ENCODE measurements at regions not wholly inside any gene's neighbourhood (a gene's known extent, or its start where the extent isn't known, plus 50 kb on each side); places are given as distances from the start of the nearest gene placed in this dataset.

GRCh38 chr1:38126970-38127369 is 80.4 kb upstream of the POU3F1 start:
- DNase-seq = no peak

- DNase-seq = no peak
Measured at GRCh38 chr1:38125837-38126520, 79.4 kb upstream of the POU3F1 start.

DNA sequence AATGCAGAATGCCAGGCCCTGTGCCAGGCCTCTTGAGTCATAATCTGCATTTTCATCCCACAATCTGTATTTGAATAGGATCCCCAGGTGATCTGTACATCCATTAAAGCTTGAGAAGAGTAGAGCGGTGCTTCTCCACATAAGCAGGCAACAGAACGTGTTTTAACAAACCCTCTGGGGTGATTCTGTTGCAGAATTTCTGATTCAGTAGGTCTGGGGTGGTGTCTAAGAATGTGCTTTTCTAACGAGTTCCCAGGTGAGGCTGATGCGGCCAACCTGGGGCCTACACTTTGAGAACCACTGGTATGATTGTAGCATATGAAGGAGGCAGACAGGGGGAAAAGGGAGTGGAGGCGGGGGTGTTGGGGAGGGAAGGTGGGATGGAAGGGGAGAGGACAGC is 78.4 kb upstream of the POU3F1 start:
- DNase-seq = no peak

- no peak for DNase-seq
Measured at GRCh38 chr1:38123356-38124135, 77.0 kb upstream of the POU3F1 start.

DNA sequence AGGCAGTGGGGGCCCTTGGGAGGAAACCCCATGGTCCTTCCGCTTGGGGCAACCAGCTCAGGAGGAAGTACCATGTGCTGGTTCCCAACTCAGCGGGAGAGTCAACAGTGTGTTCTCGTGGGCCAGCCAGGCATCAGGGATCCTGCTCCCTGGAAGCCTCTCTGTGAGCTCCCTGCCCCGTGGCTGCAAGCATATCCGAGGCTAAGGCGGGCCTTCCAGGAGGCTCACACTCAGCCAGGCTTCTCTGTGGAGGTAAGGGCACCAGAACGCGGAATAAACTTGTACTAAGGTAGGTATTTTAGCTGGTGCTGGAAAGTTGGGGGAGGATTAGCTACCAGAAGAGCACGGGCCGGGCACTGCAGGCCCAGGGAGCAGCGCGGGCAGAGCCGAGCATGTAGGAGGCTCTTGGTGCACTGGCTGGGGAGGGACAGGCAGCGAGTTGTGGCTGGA is 74.7 kb upstream of the POU3F1 start:
- DNase-seq = no peak

DNA sequence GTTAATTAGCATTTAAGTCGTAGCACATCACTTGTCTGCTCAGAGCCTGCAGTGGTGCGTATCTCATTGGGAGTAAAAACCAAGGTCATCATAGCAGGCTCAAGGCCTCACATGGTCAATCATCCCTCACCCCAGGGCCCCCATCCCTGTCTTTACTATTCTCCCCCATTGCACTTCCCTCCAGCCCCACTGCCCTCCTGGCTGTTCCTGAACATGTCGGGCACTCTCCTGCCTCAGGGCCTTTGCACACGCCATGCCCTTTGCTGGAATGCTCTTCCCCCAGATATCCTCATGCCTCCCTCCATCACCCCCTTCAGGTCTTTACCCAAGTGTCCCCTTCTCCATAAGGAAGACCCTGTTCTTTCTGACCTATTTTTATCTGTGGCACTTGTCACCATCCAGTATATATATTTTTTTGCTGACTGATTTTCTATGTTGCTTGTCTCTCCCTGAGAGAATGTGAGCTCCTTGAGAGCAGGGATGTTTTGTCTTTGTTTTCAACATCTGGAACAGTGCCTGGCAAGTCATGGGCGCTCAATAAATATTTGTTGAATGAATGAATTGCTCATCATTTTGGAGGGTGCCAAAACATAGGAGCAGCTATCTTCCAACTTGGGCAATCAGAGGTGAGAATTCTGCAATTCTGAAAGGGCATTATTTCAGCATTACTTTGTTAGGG is 74.1 kb upstream of the POU3F1 start:
- no peak for DNase-seq

DNA sequence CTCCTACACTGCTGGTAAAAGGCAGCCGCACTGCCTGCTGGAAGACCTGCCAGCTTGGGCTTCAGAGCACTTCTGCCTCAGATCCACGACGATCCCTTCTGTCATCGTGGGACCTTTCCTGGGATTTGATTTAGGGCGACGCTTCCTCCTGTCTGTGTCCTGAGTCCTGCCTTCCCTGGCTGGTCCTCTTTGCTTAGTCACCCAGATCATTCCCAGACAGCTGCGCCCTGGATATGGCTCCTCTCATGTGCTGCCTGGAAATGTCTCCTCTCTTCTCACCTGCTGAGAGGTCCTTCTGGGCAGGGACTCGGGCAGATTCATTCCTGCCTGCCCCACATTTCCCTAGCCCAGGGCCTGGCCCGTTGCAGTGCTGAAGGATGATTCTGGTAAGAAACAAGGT is 72.4 kb upstream of the POU3F1 start:
- DNase-seq = no peak

DNA sequence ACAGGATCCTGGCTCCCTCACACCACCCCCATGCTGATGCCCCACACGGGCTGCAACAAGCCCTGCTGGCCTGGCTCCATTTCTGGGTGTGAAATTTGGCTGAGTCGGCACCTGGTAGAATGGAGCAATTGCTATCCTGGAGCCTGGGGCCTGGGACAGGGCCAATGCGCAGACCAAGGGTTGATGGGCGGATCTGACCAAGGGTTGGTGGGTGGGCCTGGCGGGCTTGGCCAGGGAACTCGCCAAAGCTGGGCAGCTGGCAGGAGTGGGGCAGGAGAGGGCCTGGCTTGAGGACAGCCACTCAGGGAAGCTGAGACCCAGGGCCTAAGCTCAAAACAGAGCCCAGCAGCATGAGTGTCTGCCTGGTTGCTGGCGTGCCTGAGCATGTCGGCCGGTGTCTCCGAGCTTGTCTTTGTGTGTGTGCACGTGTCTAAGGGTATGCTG is 70.9 kb upstream of the POU3F1 start:
- no peak for DNase-seq

- DNase-seq = no peak
Measured at GRCh38 chr1:38115682-38116202, 69.1 kb upstream of the POU3F1 start.

GRCh38 chr1:38115226-38115625 is 68.6 kb upstream of the POU3F1 start:
- no peak for DNase-seq

- no peak for DNase-seq
Measured at GRCh38 chr1:38114241-38115026, 67.8 kb upstream of the POU3F1 start.

DNA sequence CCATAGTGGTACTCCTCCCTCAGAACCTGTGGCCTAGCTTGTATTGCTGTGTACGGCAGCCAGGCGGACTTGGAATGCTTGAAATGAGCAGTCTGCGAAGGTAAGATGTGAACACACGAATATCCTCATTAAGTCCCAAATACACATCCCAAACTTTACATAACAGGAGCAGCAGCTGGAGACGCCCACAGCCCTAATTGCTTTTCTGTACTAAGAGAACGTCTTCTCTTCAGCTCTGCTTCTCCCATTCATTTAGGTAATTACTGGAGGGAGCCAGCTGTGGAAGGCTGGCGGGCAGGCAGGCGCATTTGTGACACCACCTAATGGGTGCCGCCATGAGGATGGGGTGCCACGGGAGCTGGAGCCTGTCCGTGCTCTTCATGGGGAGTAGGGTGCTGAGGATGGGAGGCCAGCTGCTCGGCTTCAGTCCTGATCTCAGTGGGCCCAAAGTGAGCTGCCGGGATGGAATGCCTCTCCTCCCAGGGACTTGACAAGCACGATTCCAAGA is 66.6 kb upstream of the POU3F1 start:
- DNase-seq = no peak

GRCh38 chr1:38111589-38111988 is 65.0 kb upstream of the POU3F1 start:
- no peak for DNase-seq

DNA sequence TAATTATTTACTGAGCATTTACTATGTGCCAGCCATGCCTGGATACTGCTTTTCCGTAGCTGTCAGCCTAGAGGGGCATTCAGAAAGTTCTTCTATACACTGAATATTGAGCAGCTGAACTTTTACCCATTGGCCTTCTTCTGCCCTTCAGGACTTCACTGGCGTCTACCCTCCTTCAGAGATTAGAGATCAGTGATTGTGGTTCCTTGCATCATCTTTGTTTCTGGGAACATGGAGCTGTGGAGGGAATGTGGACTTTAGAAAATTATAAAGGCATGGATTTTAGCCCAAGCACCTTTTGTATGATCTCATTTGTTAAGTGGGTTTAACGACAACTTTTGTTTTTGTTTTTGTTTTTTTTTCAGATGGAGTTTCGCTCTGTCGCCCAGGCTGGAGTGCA is 58.7 kb upstream of the POU3F1 start:
- DNase-seq = no peak

GRCh38 chr1:38102636-38103035 is 56.0 kb upstream of the POU3F1 start:
- no peak for DNase-seq

DNA sequence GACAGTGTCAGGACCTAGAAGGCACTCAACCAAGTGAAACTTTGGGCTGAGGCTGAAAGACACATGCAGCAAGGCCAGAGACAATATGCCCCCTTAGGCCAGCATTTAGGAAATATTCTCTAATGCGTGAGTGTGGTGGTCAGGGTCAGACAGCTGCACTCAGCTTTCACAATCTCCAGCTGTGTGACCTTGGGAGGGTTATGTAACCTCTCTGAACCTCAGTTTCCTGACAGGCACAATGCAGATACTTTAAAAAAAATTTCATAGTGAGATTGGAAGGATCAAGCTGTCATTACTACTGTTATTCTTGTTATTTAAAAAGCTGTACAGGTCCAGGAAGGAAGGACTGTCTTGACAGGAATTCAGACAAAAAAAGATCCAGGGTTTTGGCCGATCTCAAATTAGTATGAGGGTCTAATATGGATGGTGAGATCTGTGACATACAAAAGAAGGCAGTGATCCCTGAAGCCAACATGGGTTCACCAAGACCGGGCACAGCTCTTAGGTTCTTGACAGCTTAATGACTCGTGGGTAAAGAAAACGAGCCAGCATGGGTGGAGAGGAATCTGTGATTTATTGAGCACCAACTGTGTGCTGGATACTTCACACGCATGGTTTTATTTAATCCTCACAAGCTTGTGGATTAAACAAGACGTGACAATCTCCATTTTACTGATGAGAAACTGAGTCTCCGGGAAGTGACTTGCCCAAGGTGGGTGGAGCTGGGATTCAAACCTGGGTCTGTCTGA is 54.6 kb upstream of the POU3F1 start:
- no peak for DNase-seq

DNA sequence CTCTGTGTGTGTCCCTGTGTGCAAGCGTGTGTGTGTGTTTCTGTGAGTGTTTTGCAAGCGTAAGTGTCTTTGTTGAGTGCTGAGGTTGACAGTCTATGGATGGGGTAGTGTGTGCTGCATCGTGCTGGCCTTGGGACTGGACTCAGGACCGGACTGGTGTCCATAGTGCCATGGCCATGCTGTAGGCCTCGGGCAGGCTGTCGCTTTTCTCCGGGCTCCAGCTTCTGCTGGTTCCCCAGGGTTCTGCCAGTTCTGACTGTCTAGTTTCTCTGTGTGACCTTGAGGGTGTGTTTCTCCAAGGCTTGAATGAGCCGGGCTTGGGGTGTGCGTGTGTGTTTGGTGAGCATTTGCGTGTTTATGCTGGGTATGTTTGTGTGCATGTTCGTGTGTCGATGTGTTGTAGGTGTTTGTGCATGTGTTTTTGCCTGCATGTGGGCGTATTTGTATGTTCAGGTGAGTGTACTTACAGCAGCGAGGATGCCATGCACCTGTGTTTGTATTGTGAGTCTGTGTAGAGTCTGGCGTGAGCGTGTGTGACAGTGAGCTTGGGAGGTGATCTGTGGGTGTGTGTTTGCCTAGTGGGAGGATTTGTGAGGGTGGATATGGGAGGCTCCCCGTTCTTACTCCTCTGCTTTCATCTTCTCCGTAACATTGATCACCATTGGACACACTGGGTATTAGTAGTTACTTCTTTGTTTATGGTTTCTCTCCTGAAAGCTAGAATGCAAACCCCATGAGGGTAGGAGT is 51.7 kb upstream of the POU3F1 start:
- DNase-seq = no peak

DNA sequence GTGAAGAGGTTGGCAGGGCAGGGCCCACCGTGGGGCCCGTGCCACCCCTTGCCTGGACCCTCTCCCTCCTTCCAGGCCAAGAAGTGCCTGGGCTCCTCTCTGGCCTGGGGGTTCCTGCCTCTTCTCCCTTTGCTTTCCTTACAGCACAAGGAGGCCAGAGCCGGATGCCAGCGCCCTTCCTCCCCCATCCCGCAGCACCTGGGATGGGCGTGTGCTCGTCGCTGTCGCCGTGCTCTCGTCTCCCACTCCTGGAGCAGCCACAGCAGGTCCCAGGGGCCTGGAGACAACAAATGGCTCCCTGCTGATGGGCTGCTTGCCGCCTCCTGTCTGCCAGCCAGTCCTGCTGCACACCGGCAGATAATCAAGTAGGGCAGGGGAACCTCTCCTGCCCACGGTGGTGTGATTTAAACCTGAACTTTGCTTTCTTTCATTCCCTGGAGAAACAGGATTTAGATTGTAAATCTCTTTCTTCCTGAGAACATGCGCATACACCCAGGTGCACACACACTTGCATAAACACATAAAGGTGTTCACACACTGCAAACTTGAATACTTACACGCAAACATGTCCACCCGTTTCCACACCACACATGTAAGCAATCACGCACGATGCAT is 50.8 kb upstream of the POU3F1 start:
- DNase-seq = no peak
